HG03521 (cell line): ENCODE measurements at regions not wholly inside any gene's neighbourhood (a gene's known extent, or its start where the extent isn't known, plus 50 kb on each side); places are given as distances from the start of the nearest gene placed in this dataset.

Experiments used
- ATAC-seq: cut with Tn5 transposase; IDR thresholded peaks from one replicate; pipeline ENCODE4 v1.9.1; 2021; ENCODE audit warnings: mild to moderate bottlenecking, moderate library complexity; ENCODE audit not compliant: unreplicated experiment

- peak; percentile 79 for ATAC-seq
Measured at GRCh38 chr6:127641905-127642304, 64.9 kb downstream of the C6orf58 start.
